ENCODE measurements at regions not wholly inside any gene's neighbourhood (a gene's known extent, or its start where the extent isn't known, plus 50 kb on each side); places are given as distances from the start of the nearest gene placed in this dataset.

GRCh38 chr6:126696921-126697693, 357.2 kb downstream of the CENPW start:
- TF ChIP-seq CTCF (conservative IDR thresholded peaks at IDR 0.05; ENCODE audit: low read depth, low read length) (no peak), FOS (IDR thresholded peaks at IDR 0.05; ENCODE audit: low read depth, low read length) (no peak), ELK1 (IDR thresholded peaks at IDR 0.05; ENCODE audit: borderline replicate concordance, low read depth, low read length) (no peak), CEBPB (IDR thresholded peaks at IDR 0.05; ENCODE audit: low read depth, low read length) (peak; percentile 68), POLR2A (IDR thresholded peaks at IDR 0.05; ENCODE audit: low read depth, low read length) (no peak), MAFK (IDR thresholded peaks at IDR 0.05; ENCODE audit: low read depth, low read length) (no peak), CHD1 (IDR thresholded peaks at IDR 0.05; ENCODE audit: low read depth, low read length) (no peak), RFX5 (IDR thresholded peaks at IDR 0.05; ENCODE audit: low read depth, low read length) (no peak), MXI1 (IDR thresholded peaks at IDR 0.05; ENCODE audit: borderline replicate concordance, low read depth, low read length) (no peak)
